K562 (cell line): ENCODE measurements at regions not wholly inside any gene's neighbourhood (a gene's known extent, or its start where the extent isn't known, plus 50 kb on each side); places are given as distances from the start of the nearest gene placed in this dataset.

ENCODE experiments used
- ATAC-seq: fragments of 200-7000 bp; cut with Tn5 transposase; 3 replicates; pipeline ENCODE4 v1.9.1; 2020; ENCODE audit warnings: moderate library complexity
- BruUV-seq: library from RNA; stranded (reverse); fragments of 400-500 nt; replicated peaks from 2 replicates; lab custom pipeline; 2021; lab: Mats Ljungman, UMichigan
- CTCF ChIA-PET: fragments of 300-600 bp; formaldehyde crosslinking; extraction: SDS; loops from one replicate; lab custom pipeline; 2021; ENCODE audit warnings: low intra/inter-chr PET ratio; lab: Yijun Ruan, JAX
- POLR2A ChIA-PET: fragments of 300-600, 350-650 bp; sonication (Branson Sonifier 250); formaldehyde crosslinking; extraction: SDS; loops from one replicate; lab custom pipeline; 2021; ENCODE audit warnings: antibody characterized with exemption, inconsistent platforms; lab: Yijun Ruan, JAX
- DNase-seq, 4 experiments: peaks; one replicate each; pipeline versions ENCODE4 v3.0.0 to v3.0.0-alpha.2; 2011 to 2018; ENCODE audit warnings: low spot score in 3 of 4, mixed read lengths in 3 of 4; ENCODE audit errors: extremely low read depth in 1 of 4
- FAIRE-seq: peaks from 2 replicates; lab custom pipeline; 2011; peaks lifted over from hg19 to GRCh38; lab: Jason Lieb, UNC
- H2AFZ ChIP-seq: 2 replicates; pipeline ENCODE4 v1.6.0; 2011; ENCODE audit warnings: low read depth, low read length, control low read depth, inconsistent platforms
- H3K27ac ChIP-seq: fragments of 200-600 bp; 3 replicates; pipeline ENCODE4 v1.8.0; 2011; ENCODE audit warnings: low read depth, mild to moderate bottlenecking, control low read depth, inconsistent platforms, low read length, moderate library complexity, mixed read lengths; ENCODE audit errors: extremely low read depth
- H3K27me3 ChIP-seq, 2 experiments: fragments of 300-600 bp in 1 of 2; 2 replicates in 1 of 2; 3 replicates in 1 of 2; pipeline versions ENCODE4 v1.6.0 to v1.8.0; 2011; ENCODE audit warnings: inconsistent platforms in 2 of 2, low read length in 2 of 2, mild to moderate bottlenecking in 1 of 2, mixed read lengths in 1 of 2, moderate library complexity in 1 of 2; ENCODE audit not compliant: control insufficient read depth in 2 of 2, insufficient read depth in 2 of 2
- H3K36me3 ChIP-seq: fragments of 300-600 bp; 3 replicates; pipeline ENCODE4 v1.8.0; 2011; ENCODE audit warnings: mild to moderate bottlenecking, low read length, inconsistent platforms; ENCODE audit not compliant: control insufficient read depth, insufficient read depth
- H3K4me1 ChIP-seq, 2 experiments: fragments of 200-600 bp in 1 of 2; replicated peaks in 1 of 2; 2 replicates in 1 of 2; 3 replicates in 1 of 2; pipeline versions ENCODE4 v1.5.1 to v1.8.0; 2011; ENCODE audit warnings: inconsistent platforms in 2 of 2, low read length in 2 of 2, mild to moderate bottlenecking in 1 of 2, mixed read lengths in 1 of 2, moderate library complexity in 1 of 2; ENCODE audit not compliant: control insufficient read depth in 2 of 2, insufficient read depth in 2 of 2
- H3K4me2 ChIP-seq: 2 replicates; pipeline ENCODE4 v1.6.1; 2011; ENCODE audit warnings: low read length, control low read depth, inconsistent platforms, mixed read lengths; ENCODE audit not compliant: insufficient read depth
- H3K4me3 ChIP-seq: fragments of 200-600 bp; sonication (generic), shearing (Covaris generic); 2 replicates; pipeline ENCODE4 v1.5.1; 2016; ENCODE audit warnings: control low read depth, inconsistent platforms
- H3K79me2 ChIP-seq: fragments of 200-600 bp; 3 replicates; pipeline ENCODE4 v1.8.0; 2011; ENCODE audit warnings: low read length, inconsistent platforms; ENCODE audit not compliant: control insufficient read depth, insufficient read depth
- H3K9ac ChIP-seq, 2 experiments: 2 replicates each; pipeline versions ENCODE4 v1.6.0 to v1.6.1; 2011; ENCODE audit warnings: low read depth in 2 of 2, low read length in 2 of 2, control low read depth in 1 of 2, inconsistent platforms in 1 of 2, mild to moderate bottlenecking in 1 of 2, mixed read lengths in 1 of 2; ENCODE audit not compliant: insufficient read depth in 1 of 2
- H3K9me1 ChIP-seq: one replicate; pipeline ENCODE4 v1.6.0; 2011; ENCODE audit warnings: inconsistent platforms, mild to moderate bottlenecking, low read length, moderate library complexity; ENCODE audit not compliant: control insufficient read depth, insufficient read depth
- H3K9me3 ChIP-seq: replicated peaks from 2 replicates; pipeline ENCODE4 v1.5.1; 2011; ENCODE audit warnings: low read depth, low read length, inconsistent platforms; ENCODE audit not compliant: control insufficient read depth, insufficient read depth
- H4K20me1 ChIP-seq: replicated peaks from 2 replicates; pipeline ENCODE4 v1.6.1; 2011; ENCODE audit warnings: low read length, inconsistent platforms, mixed read lengths; ENCODE audit not compliant: control insufficient read depth, insufficient read depth
- BRCA1 ChIP-seq, 2 experiments: fragments of 450-650 bp in 1 of 2; sonication (generic) in 1 of 2; formaldehyde crosslinking in 1 of 2; IDR thresholded peaks; 2 replicates each; pipeline versions ENCODE4 v1.5.0 to v1.6.1; 2017 to 2020; ENCODE audit warnings: mild to moderate bottlenecking in 1 of 2, missing genetic modification reagents in 1 of 2
- FOXA3 ChIP-seq, 2 experiments: fragments of 450-650 bp in 1 of 2; sonication (generic) in 1 of 2; formaldehyde crosslinking; IDR thresholded peaks in 1 of 2; conservative IDR thresholded peaks in 1 of 2; 2 replicates each; pipeline versions ENCODE4 v1.4.0 to v1.8.0; 2020 to 2022; ENCODE audit warnings: mild to moderate bottlenecking in 2 of 2, missing genetic modification reagents in 1 of 2
- KLF6 ChIP-seq: fragments of 250-450 bp; sonication (Bioruptor Pico); IDR thresholded peaks from 2 replicates; pipeline ENCODE4 v1.4.0; 2020; ENCODE audit warnings: mild to moderate bottlenecking, moderate library complexity, borderline replicate concordance
- ZBTB1 ChIP-seq: sonication (generic); formaldehyde crosslinking; IDR thresholded peaks from 2 replicates; pipeline ENCODE4 v1.8.1; 2023; ENCODE audit warnings: missing genetic modification reagents, low read depth, mild to moderate bottlenecking, borderline replicate concordance
- ZBTB33 ChIP-seq: sonication (generic); formaldehyde crosslinking; IDR thresholded peaks from 2 replicates; pipeline ENCODE4 v1.8.1; 2023; ENCODE audit warnings: mild to moderate bottlenecking, missing genetic modification reagents
- ZNF507 ChIP-seq: conservative IDR thresholded peaks from 2 replicates; pipeline ENCODE4 v1.6.1; 2017; ENCODE audit warnings: missing genetic modification characterization, missing compliant biosample characterization
- WGBS: fragments of 100-300 bp; shearing (Covaris generic); methylation state at CpG from one replicate; pipeline ENCODE4 v1.1.6; 2016; ENCODE audit warnings: low coverage, mixed read lengths; ENCODE audit not compliant: insufficient coverage; ENCODE audit errors: missing lambda C conversion rate; 5-methylcytosine and 5-hydroxymethylcytosine counted together
- in situ Hi-C: fragments of 300-500 bp; cut with MboI; formaldehyde crosslinking; loops from 4 replicates; pipeline ENCODE4 v1.15.0; 2018; ENCODE audit warnings: inconsistent platforms, mixed read lengths
- intact Hi-C: fragments of 100-400 bp; cut with micrococcal nuclease; formaldehyde crosslinking; loops from 2 replicates; pipeline ENCODE4 v1.14.2; 2022
- TF ChIP-seq, protein P1 (sequence below), 3 experiments: fragments of 200-800 bp in 1 of 3; sonication (Bioruptor generic) in 1 of 3; sonication (generic) in 1 of 3; formaldehyde crosslinking in 1 of 3; IDR thresholded peaks; 2 replicates each; pipeline versions ENCODE4 v1.6.1 to v1.8.0; 2016 to 2022; ENCODE audit warnings: mild to moderate bottlenecking in 2 of 3, missing compliant biosample characterization in 2 of 3, missing genetic modification characterization in 2 of 3, missing genetic modification reagents in 1 of 3

DNA sequence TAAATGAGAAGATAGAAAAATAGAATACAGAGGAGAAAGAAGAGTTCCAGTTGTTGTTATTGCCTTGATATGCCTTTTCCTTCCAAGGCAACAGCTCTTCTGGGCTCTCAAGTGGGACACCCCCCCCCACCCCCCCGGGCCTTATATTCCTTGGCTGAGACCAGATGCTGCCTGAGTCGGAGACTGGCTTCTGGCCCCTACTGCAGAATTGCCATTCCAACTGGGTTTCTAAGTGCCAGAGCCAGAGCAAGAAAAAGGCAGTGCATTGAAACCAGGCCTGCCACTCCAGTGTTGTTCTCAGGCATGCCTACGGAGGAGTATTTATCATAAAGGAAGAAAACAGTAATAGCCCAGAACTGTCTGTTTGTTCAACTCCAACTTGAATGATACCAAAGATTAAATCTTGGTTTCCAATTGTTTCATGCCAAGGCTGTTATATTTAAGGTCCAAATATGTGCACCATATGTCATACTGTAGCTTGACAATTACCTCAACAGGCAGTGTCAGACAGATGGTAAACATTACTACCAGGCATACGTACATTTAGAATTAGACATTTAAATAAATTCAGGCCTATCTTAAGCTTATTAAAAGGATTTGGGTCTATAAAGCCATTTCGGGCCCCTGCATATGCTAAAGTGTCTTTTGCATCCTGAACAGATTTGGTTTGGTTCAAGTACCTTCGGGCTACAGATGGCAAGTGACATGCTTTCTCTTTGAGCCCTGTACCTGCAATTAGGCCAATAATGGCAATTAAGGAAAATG is 209.9 kb upstream of the SEMA6D start:
- FAIRE-seq (no peak), ATAC-seq (no peak), DNase-seq (no peak)
- Histone ChIP-seq H3K27me3 (no peaks in the 10 kb centered on the region), H2AFZ (no peak overlapping the region), H3K9me1 (no peaks in the 10 kb centered on the region), H3K4me3 (no peak overlapping the region), H4K20me1 (no peaks in the 10 kb centered on the region), H3K36me3 (no peaks in the 10 kb centered on the region), H3K27ac (no peak overlapping the region), H3K4me2 (no peak overlapping the region), H3K9ac (no peak overlapping the region), H3K4me1 (no peaks in the 10 kb centered on the region), H3K79me2 (no peaks in the 10 kb centered on the region), H3K9me3 (no peaks in the 10 kb centered on the region; the same call in 1 of the 2 replicates)
- ChIA-PET CTCF (no interaction called here), POLR2A (no interaction called here)
- TF ChIP-seq ZNF507 (no peak), KLF6 (CRISPR knock-in tag) (no peak), FOXA3 (CRISPR knock-in tag; conservative IDR thresholded peaks at IDR 0.05 in 1 of 2, IDR thresholded peaks at IDR 0.05 in 1 of 2) (no peak), ZBTB1 (no peak), BRCA1 (IDR thresholded peaks at IDR 0.05) (no peak), BRCA1 (CRISPR knock-in tag; IDR thresholded peaks at IDR 0.05) (no peak), ZBTB33 (CRISPR knock-in tag) (no peak)
- TF ChIP-seq, protein P1, sequence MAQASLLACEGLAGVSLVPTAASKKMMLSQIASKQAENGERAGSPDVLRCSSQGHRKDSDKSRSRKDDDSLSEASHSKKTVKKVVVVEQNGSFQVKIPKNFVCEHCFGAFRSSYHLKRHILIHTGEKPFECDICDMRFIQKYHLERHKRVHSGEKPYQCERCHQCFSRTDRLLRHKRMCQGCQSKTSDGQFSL (CRISPR knock-in tag; IDR thresholded peaks at IDR 0.05): no peak
- TF ChIP-seq, protein P1 (tag; IDR thresholded peaks at IDR 0.05): no peak
- intact Hi-C loops (no loop called here), in situ Hi-C loops (no loop called here)
- no TSS peak for BruUV-seq
- WGBS: 0% methylated on average over 6 of the region's 6 CpGs
